ENCODE measurements at regions not wholly inside any gene's neighbourhood (a gene's known extent, or its start where the extent isn't known, plus 50 kb on each side); places are given as distances from the start of the nearest gene placed in this dataset.

- no peak overlapping the region for H3K14ac ChIP-seq (ENCODE audit: low read length)
- no peak overlapping the region for H2BK5ac ChIP-seq (ENCODE audit: low read depth, low read length, poor library complexity)
- no peaks in the 10 kb centered on the region for H3K79me1 ChIP-seq (ENCODE audit: low read length)
- no peak overlapping the region for H2BK120ac ChIP-seq (ENCODE audit: insufficient read depth, low read length, poor library complexity)
- WGBS (ENCODE audit: extremely low coverage, insufficient coverage, insufficient read length) = no CpG with 5 or more reads among the region's 9 CpGs
- no peak overlapping the region for H2AFZ ChIP-seq (ENCODE audit: insufficient read depth, low read length, poor library complexity)
- no peak overlapping the region for H4K91ac ChIP-seq (ENCODE audit: low read depth, low read length)
- H3K4me1 ChIP-seq (ENCODE audit: control insufficient read depth in 1 of 2, insufficient read depth in 2 of 2, low read length in 2 of 2) = peaks cover 0 to 3% of the 10 kb centered on the region in 2 experiments
- H3K18ac ChIP-seq (ENCODE audit: low read length) = no peak overlapping the region
- H3K27me3 ChIP-seq (ENCODE audit: insufficient read depth, low read length) = no peaks in the 10 kb centered on the region
- H3K79me2 ChIP-seq (ENCODE audit: control insufficient read depth, insufficient read depth, low read length, poor library complexity) = no peaks in the 10 kb centered on the region
- H3K9ac ChIP-seq (ENCODE audit: low read length) = no peak overlapping the region
- H4K12ac ChIP-seq (ENCODE audit: low read depth, low read length) = no peak overlapping the region
- H4K8ac ChIP-seq (ENCODE audit: low read depth, low read length) = no peak overlapping the region
- H3K4ac ChIP-seq (ENCODE audit: low read depth, low read length) = no peak overlapping the region
- no peak overlapping the region for H3K23ac ChIP-seq (ENCODE audit: low read length)
- H3K4me3 ChIP-seq (ENCODE audit: low read depth, low read length) = no peak overlapping the region
- DNase-seq = no peak
- no peak overlapping the region for H3K27ac ChIP-seq (ENCODE audit: low read depth, low read length)
- no peaks in the 10 kb centered on the region for H3K36me3 ChIP-seq (ENCODE audit: control insufficient read depth in 1 of 2, insufficient read depth in 2 of 2, low read length in 2 of 2)
- H3K4me2 ChIP-seq (ENCODE audit: low read length) = no peak overlapping the region
- no peak overlapping the region for H2BK12ac ChIP-seq (ENCODE audit: low read length)
- no peak overlapping the region for H2AK5ac ChIP-seq (ENCODE audit: low read length)
- H3K9me3 ChIP-seq (ENCODE audit: insufficient read depth, low read depth, low read length) = no peaks in the 10 kb centered on the region
Observed at GRCh38 chr10:124144536-124144935, 51.1 kb upstream of the CHST15 start.

- H3K79me1 ChIP-seq (ENCODE audit: low read length) = no peaks in the 10 kb centered on the region
- H4K91ac ChIP-seq (ENCODE audit: low read depth, low read length) = no peak overlapping the region
- no peak overlapping the region for H2BK120ac ChIP-seq (ENCODE audit: insufficient read depth, low read length, poor library complexity)
- no peak overlapping the region for H4K8ac ChIP-seq (ENCODE audit: low read depth, low read length)
- no peaks in the 10 kb centered on the region for H3K9me3 ChIP-seq (ENCODE audit: insufficient read depth, low read depth, low read length)
- WGBS (ENCODE audit: extremely low coverage, insufficient coverage, insufficient read length) = no CpG with 5 or more reads among the region's 6 CpGs
- peaks cover 0 to 3% of the 10 kb centered on the region in 2 experiments for H3K4me1 ChIP-seq (ENCODE audit: control insufficient read depth in 1 of 2, insufficient read depth in 2 of 2, low read length in 2 of 2)
- no peaks in the 10 kb centered on the region for H3K36me3 ChIP-seq (ENCODE audit: control insufficient read depth in 1 of 2, insufficient read depth in 2 of 2, low read length in 2 of 2)
- no peak overlapping the region for H2AFZ ChIP-seq (ENCODE audit: insufficient read depth, low read length, poor library complexity)
- H3K23ac ChIP-seq (ENCODE audit: low read length) = no peak overlapping the region
- H3K4me2 ChIP-seq (ENCODE audit: low read length) = no peak overlapping the region
- no peak for DNase-seq
- no peak overlapping the region for H2BK12ac ChIP-seq (ENCODE audit: low read length)
- H3K27ac ChIP-seq (ENCODE audit: low read depth, low read length) = no peak overlapping the region
- H2BK5ac ChIP-seq (ENCODE audit: low read depth, low read length, poor library complexity) = no peak overlapping the region
- H3K14ac ChIP-seq (ENCODE audit: low read length) = no peak overlapping the region
- H3K4ac ChIP-seq (ENCODE audit: low read depth, low read length) = no peak overlapping the region
- H3K27me3 ChIP-seq (ENCODE audit: insufficient read depth, low read length) = no peaks in the 10 kb centered on the region
- H3K79me2 ChIP-seq (ENCODE audit: control insufficient read depth, insufficient read depth, low read length, poor library complexity) = no peaks in the 10 kb centered on the region
- no peak overlapping the region for H3K4me3 ChIP-seq (ENCODE audit: low read depth, low read length)
- no peak overlapping the region for H4K12ac ChIP-seq (ENCODE audit: low read depth, low read length)
- H2AK5ac ChIP-seq (ENCODE audit: low read length) = no peak overlapping the region
- no peak overlapping the region for H3K9ac ChIP-seq (ENCODE audit: low read length)
- no peak overlapping the region for H3K18ac ChIP-seq (ENCODE audit: low read length)
Observed at GRCh38 chr10:124143721-124144120, 50.3 kb upstream of the CHST15 start.
